ENCODE measurements at regions not wholly inside any gene's neighbourhood (a gene's known extent, or its start where the extent isn't known, plus 50 kb on each side); places are given as distances from the start of the nearest gene placed in this dataset.
A peak's percentile ranks its signal among the peaks of the same experiment; 100 is the strongest.

- ChIA-PET CTCF (no interaction called here), POLR2A (no interaction called here)
These were observed 103.1 kb upstream of the PCDH7 start for GRCh38 chr4:30616942-30617646.

GRCh38 chr4:30617836-30618235, 102.3 kb upstream of the PCDH7 start:
- DNase-seq (ENCODE audit: extremely low spot score), result no peak
- POLR2A ChIA-PET, result no interaction called here
- CTCF ChIA-PET, result no interaction called here
- no peak for TF ChIP-seq NFRKB (IDR thresholded peaks at IDR 0.05)
- no peak for TF ChIP-seq SUZ12 (IDR thresholded peaks at IDR 0.05)
- no peak for TF ChIP-seq HDGF (IDR thresholded peaks at IDR 0.05; ENCODE audit: borderline replicate concordance)
- TF ChIP-seq FOXK2 (IDR thresholded peaks at IDR 0.05), result no peak
- no peak for TF ChIP-seq FOXM1 (IDR thresholded peaks at IDR 0.05; ENCODE audit: borderline replicate concordance)
- no peak for TF ChIP-seq ARNT (IDR thresholded peaks at IDR 0.05)
- TF ChIP-seq TARDBP (IDR thresholded peaks at IDR 0.05), result no peak
- no peak for TF ChIP-seq FOXA1 (IDR thresholded peaks at IDR 0.05)
- no peak for TF ChIP-seq CTBP1 (IDR thresholded peaks at IDR 0.05; ENCODE audit: borderline replicate concordance)
- no peak for TF ChIP-seq L3MBTL2 (conservative IDR thresholded peaks at IDR 0.05)
- no peak for TF ChIP-seq BHLHE40 (IDR thresholded peaks at IDR 0.05; ENCODE audit: borderline replicate concordance)

More at GRCh38 chr4:30616942-30617646, 103.1 kb upstream of the PCDH7 start:
- no peak for DNase-seq (ENCODE audit: extremely low spot score)
- no peak for TF ChIP-seq FOXK2 (IDR thresholded peaks at IDR 0.05)
- TF ChIP-seq ELF4 (IDR thresholded peaks at IDR 0.05), result no peak
- no peak for TF ChIP-seq BHLHE40 (IDR thresholded peaks at IDR 0.05; ENCODE audit: borderline replicate concordance)
- TF ChIP-seq CTBP1 (IDR thresholded peaks at IDR 0.05; ENCODE audit: borderline replicate concordance), result no peak
- no peak for TF ChIP-seq SUZ12 (IDR thresholded peaks at IDR 0.05)
- no peak for TF ChIP-seq SP1 (IDR thresholded peaks at IDR 0.05)
- no peak for TF ChIP-seq L3MBTL2 (conservative IDR thresholded peaks at IDR 0.05)
- no peak for TF ChIP-seq TARDBP (IDR thresholded peaks at IDR 0.05)
- TF ChIP-seq HDGF (IDR thresholded peaks at IDR 0.05; ENCODE audit: borderline replicate concordance), result no peak
- TF ChIP-seq FOXM1 (IDR thresholded peaks at IDR 0.05; ENCODE audit: borderline replicate concordance), result no peak
- no peak for TF ChIP-seq FOXA1 (IDR thresholded peaks at IDR 0.05)

- no peak for TF ChIP-seq BHLHE40 (IDR thresholded peaks at IDR 0.05; ENCODE audit: borderline replicate concordance)
- no peak for TF ChIP-seq PKNOX1 (IDR thresholded peaks at IDR 0.05)
- no peak for TF ChIP-seq FOXA1 (IDR thresholded peaks at IDR 0.05)
- no peak for TF ChIP-seq CTBP1 (IDR thresholded peaks at IDR 0.05; ENCODE audit: borderline replicate concordance)
- TF ChIP-seq HDGF (IDR thresholded peaks at IDR 0.05; ENCODE audit: borderline replicate concordance), result no peak
- DNase-seq (ENCODE audit: extremely low spot score), result no peak
- ChIA-PET POLR2A (no interaction called here), CTCF (interaction anchor here (0.6 kb wide), 1 partner anchor 20 kb away, joined by 8 read pairs; no protein-coding TSS in a partner anchor)
These were observed 100.5 kb upstream of the PCDH7 start for GRCh38 chr4:30619679-30620078.

- no peak for DNase-seq (ENCODE audit: extremely low spot score)
- TF ChIP-seq CTBP1 (IDR thresholded peaks at IDR 0.05; ENCODE audit: borderline replicate concordance), result no peak
- no peak for TF ChIP-seq NFRKB (IDR thresholded peaks at IDR 0.05)
- TF ChIP-seq LEF1 (IDR thresholded peaks at IDR 0.05; ENCODE audit: borderline replicate concordance), result no peak
- no peak for TF ChIP-seq PKNOX1 (IDR thresholded peaks at IDR 0.05)
- no peak for TF ChIP-seq ZNF384 (IDR thresholded peaks at IDR 0.05)
- TF ChIP-seq ELF4 (IDR thresholded peaks at IDR 0.05), result no peak
- TF ChIP-seq SUZ12 (IDR thresholded peaks at IDR 0.05), result no peak
- no peak for TF ChIP-seq HDGF (IDR thresholded peaks at IDR 0.05; ENCODE audit: borderline replicate concordance)
- TF ChIP-seq FOXK2 (IDR thresholded peaks at IDR 0.05), result no peak
- TF ChIP-seq L3MBTL2 (conservative IDR thresholded peaks at IDR 0.05), result no peak
- TF ChIP-seq TARDBP (IDR thresholded peaks at IDR 0.05), result no peak
- no peak for TF ChIP-seq FOXM1 (IDR thresholded peaks at IDR 0.05; ENCODE audit: borderline replicate concordance)
- no peak for TF ChIP-seq SP1 (IDR thresholded peaks at IDR 0.05)
- TF ChIP-seq FOXA1 (IDR thresholded peaks at IDR 0.05), result no peak
- no peak for TF ChIP-seq ARNT (IDR thresholded peaks at IDR 0.05)
- no peak for TF ChIP-seq BHLHE40 (IDR thresholded peaks at IDR 0.05; ENCODE audit: borderline replicate concordance)
- ChIA-PET CTCF (no interaction called here), POLR2A (no interaction called here)
These were observed 99.5 kb upstream of the PCDH7 start for GRCh38 chr4:30620711-30621110.

- ChIA-PET POLR2A (no interaction called here), CTCF (no interaction called here)
- peak; percentile 3 for DNase-seq (ENCODE audit: extremely low spot score)
- TF ChIP-seq ELF4 (IDR thresholded peaks at IDR 0.05), result no peak
- TF ChIP-seq HDGF (IDR thresholded peaks at IDR 0.05; ENCODE audit: borderline replicate concordance), result no peak
- TF ChIP-seq ARNT (IDR thresholded peaks at IDR 0.05), result no peak
- no peak for TF ChIP-seq LEF1 (IDR thresholded peaks at IDR 0.05; ENCODE audit: borderline replicate concordance)
- TF ChIP-seq TARDBP (IDR thresholded peaks at IDR 0.05), result no peak
- no peak for TF ChIP-seq SP1 (IDR thresholded peaks at IDR 0.05)
- no peak for TF ChIP-seq L3MBTL2 (conservative IDR thresholded peaks at IDR 0.05)
- no peak for TF ChIP-seq ZNF384 (IDR thresholded peaks at IDR 0.05)
- TF ChIP-seq FOXK2 (IDR thresholded peaks at IDR 0.05), result no peak
- no peak for TF ChIP-seq CTBP1 (IDR thresholded peaks at IDR 0.05; ENCODE audit: borderline replicate concordance)
These were observed 89.7 kb upstream of the PCDH7 start for GRCh38 chr4:30630431-30630830.

- TF ChIP-seq FOXK2 (IDR thresholded peaks at IDR 0.05) (no peak), LEF1 (IDR thresholded peaks at IDR 0.05; ENCODE audit: borderline replicate concordance) (no peak), PKNOX1 (IDR thresholded peaks at IDR 0.05) (no peak), L3MBTL2 (conservative IDR thresholded peaks at IDR 0.05) (no peak), FOXM1 (IDR thresholded peaks at IDR 0.05; ENCODE audit: borderline replicate concordance) (no peak), ELF4 (IDR thresholded peaks at IDR 0.05) (no peak), SUZ12 (IDR thresholded peaks at IDR 0.05) (no peak), FOXA1 (IDR thresholded peaks at IDR 0.05) (no peak), CTBP1 (IDR thresholded peaks at IDR 0.05; ENCODE audit: borderline replicate concordance) (no peak), HDGF (IDR thresholded peaks at IDR 0.05; ENCODE audit: borderline replicate concordance) (no peak), SP1 (IDR thresholded peaks at IDR 0.05) (no peak), BHLHE40 (IDR thresholded peaks at IDR 0.05; ENCODE audit: borderline replicate concordance) (no peak), ARNT (IDR thresholded peaks at IDR 0.05) (no peak), TARDBP (IDR thresholded peaks at IDR 0.05) (no peak), ZNF384 (IDR thresholded peaks at IDR 0.05) (no peak), NFRKB (IDR thresholded peaks at IDR 0.05) (no peak)
- no peak for DNase-seq (ENCODE audit: extremely low spot score)
- ChIA-PET CTCF (no interaction called here), POLR2A (no interaction called here)
These were observed 87.4 kb upstream of the PCDH7 start for GRCh38 chr4:30632751-30633150.

All from HEK293T (cell line).